H9 (cell line): ENCODE measurements at regions not wholly inside any gene's neighbourhood (a gene's known extent, or its start where the extent isn't known, plus 50 kb on each side); places are given as distances from the start of the nearest gene placed in this dataset.

Experiments used
- DNase-seq: peaks from one replicate; pipeline ENCODE4 v3.0.0-alpha.2; 2017
- H2AFZ ChIP-seq: one replicate; pipeline ENCODE4 v1.6.1; 2013; ENCODE audit warnings: mild to moderate bottlenecking, low read length, control low read depth, moderate library complexity
- H2AK5ac ChIP-seq: 2 replicates; pipeline ENCODE4 v1.6.1; 2013; ENCODE audit warnings: low read length, control low read depth, mixed read lengths; ENCODE audit not compliant: insufficient read length
- H2BK120ac ChIP-seq: one replicate; pipeline ENCODE4 v1.6.1; 2013; ENCODE audit warnings: low read depth, mild to moderate bottlenecking, low read length, control low read depth, inconsistent platforms; ENCODE audit not compliant: poor library complexity, severe bottlenecking
- H2BK12ac ChIP-seq: 2 replicates; pipeline ENCODE4 v1.6.1; 2013; ENCODE audit warnings: low read length, control low read depth, mixed read lengths, low read depth; ENCODE audit not compliant: insufficient read length
- H2BK15ac ChIP-seq: 2 replicates; pipeline ENCODE4 v1.6.1; 2013; ENCODE audit warnings: low read depth, low read length, control low read depth
- H2BK20ac ChIP-seq: one replicate; pipeline ENCODE4 v1.6.1; 2013; ENCODE audit warnings: low read depth, mild to moderate bottlenecking, low read length, control low read depth, inconsistent platforms; ENCODE audit not compliant: poor library complexity, severe bottlenecking
- H2BK5ac ChIP-seq: 2 replicates; pipeline ENCODE4 v1.6.1; 2013; ENCODE audit warnings: low read length, control low read depth, mixed read lengths; ENCODE audit not compliant: insufficient read length
- H3K14ac ChIP-seq: 2 replicates; pipeline ENCODE4 v1.6.1; 2013; ENCODE audit warnings: low read length, control low read depth; ENCODE audit not compliant: insufficient read depth
- H3K18ac ChIP-seq: 2 replicates; pipeline ENCODE4 v1.6.1; 2013; ENCODE audit warnings: low read depth, mild to moderate bottlenecking, mixed read lengths, low read length, control low read depth; ENCODE audit not compliant: insufficient read length
- H3K23ac ChIP-seq: 2 replicates; pipeline ENCODE4 v1.6.1; 2013; ENCODE audit warnings: low read length, control low read depth, mixed read lengths, low read depth; ENCODE audit not compliant: insufficient read length
- H3K23me2 ChIP-seq: 2 replicates; pipeline ENCODE4 v1.6.1; 2013; ENCODE audit warnings: low read depth, mild to moderate bottlenecking, mixed read lengths, low read length, control low read depth; ENCODE audit not compliant: insufficient read length, poor library complexity, severe bottlenecking
- H3K27ac ChIP-seq: 2 replicates; pipeline ENCODE4 v1.5.1; 2013; ENCODE audit warnings: low read length, control low read depth, mixed read lengths, low read depth; ENCODE audit not compliant: insufficient read length
- H3K27me3 ChIP-seq: 2 replicates; pipeline ENCODE4 v1.6.1; 2013; ENCODE audit warnings: low read length, control low read depth, inconsistent platforms; ENCODE audit not compliant: insufficient read depth
- H3K4ac ChIP-seq: 2 replicates; pipeline ENCODE4 v1.6.1; 2013; ENCODE audit warnings: low read depth, mild to moderate bottlenecking, control low read depth, inconsistent platforms, low read length, moderate library complexity
- H3K4me1 ChIP-seq: 2 replicates; pipeline ENCODE4 v1.6.1; 2013; ENCODE audit warnings: low read length, control low read depth, inconsistent platforms; ENCODE audit not compliant: insufficient read depth
- H3K4me2 ChIP-seq: 2 replicates; pipeline ENCODE4 v1.6.1; 2013; ENCODE audit warnings: low read length, control low read depth, mixed read lengths; ENCODE audit not compliant: insufficient read length, insufficient read depth
- H3K56ac ChIP-seq: 2 replicates; pipeline ENCODE4 v1.6.1; 2013; ENCODE audit warnings: low read depth, mild to moderate bottlenecking, mixed read lengths, low read length, control low read depth; ENCODE audit not compliant: insufficient read length
- H3K79me1 ChIP-seq: 2 replicates; pipeline ENCODE4 v1.6.1; 2013; ENCODE audit warnings: low read depth, mild to moderate bottlenecking, moderate library complexity, low read length, control low read depth, inconsistent platforms; ENCODE audit not compliant: insufficient read depth, poor library complexity, severe bottlenecking
- H3K79me2 ChIP-seq: 2 replicates; pipeline ENCODE4 v1.6.1; 2013; ENCODE audit warnings: low read length, control low read depth, inconsistent platforms; ENCODE audit not compliant: insufficient read depth
- H3K9ac ChIP-seq: 2 replicates; pipeline ENCODE4 v1.6.1; 2013; ENCODE audit warnings: low read length, control low read depth, mixed read lengths; ENCODE audit not compliant: insufficient read length; ENCODE audit errors: extremely low read depth
- H3K9me3 ChIP-seq: one replicate; pipeline ENCODE4 v1.6.1; 2013; ENCODE audit warnings: low read depth, low read length, inconsistent platforms; ENCODE audit not compliant: control insufficient read depth
- H3T11ph ChIP-seq: one replicate; pipeline ENCODE4 v1.6.1; 2013; ENCODE audit warnings: mild to moderate bottlenecking, low read length, control low read depth, inconsistent platforms
- H4K20me1 ChIP-seq: one replicate; pipeline ENCODE4 v1.6.1; 2013; ENCODE audit not compliant: control insufficient read depth, insufficient read length, insufficient read depth
- H4K5ac ChIP-seq: 2 replicates; pipeline ENCODE4 v1.6.1; 2013; ENCODE audit warnings: low read depth, mild to moderate bottlenecking, mixed read lengths, low read length, control low read depth; ENCODE audit not compliant: insufficient read length
- H4K8ac ChIP-seq: replicated peaks from 2 replicates; pipeline ENCODE4 v1.6.1; 2013; ENCODE audit warnings: low read length, control low read depth, mixed read lengths, low read depth; ENCODE audit not compliant: insufficient read length
- H4K91ac ChIP-seq: 2 replicates; pipeline ENCODE4 v1.6.1; 2013; ENCODE audit warnings: low read depth, mild to moderate bottlenecking, moderate library complexity, mixed read lengths, low read length, control low read depth; ENCODE audit not compliant: insufficient read length
- H3K27ac Mint-ChIP-seq, 3 experiments: 2 replicates in 2 of 3; 3 replicates in 1 of 3; pipeline ENCODE4 v1.8.0; 2020 to 2021; ENCODE audit warnings: mixed read lengths in 3 of 3, mild to moderate bottlenecking in 1 of 3, moderate library complexity in 1 of 3
- H3K27me3 Mint-ChIP-seq: 2 replicates; pipeline ENCODE4 v1.8.0; 2021; ENCODE audit warnings: low read depth, mild to moderate bottlenecking, moderate library complexity, mixed read lengths
- H3K36me3 Mint-ChIP-seq, 3 experiments: 2 replicates in 2 of 3; 3 replicates in 1 of 3; pipeline ENCODE4 v1.8.0; 2020 to 2021; ENCODE audit warnings: low read depth in 3 of 3, mixed read lengths in 3 of 3; ENCODE audit not compliant: insufficient read depth in 1 of 3
- H3K4me1 Mint-ChIP-seq, 2 experiments: 2 replicates each; pipeline ENCODE4 v1.8.0; 2020; ENCODE audit warnings: mixed read lengths in 2 of 2
- H3K4me3 Mint-ChIP-seq, 2 experiments: 2 replicates in 1 of 2; 3 replicates in 1 of 2; pipeline ENCODE4 v1.8.0; 2020 to 2021; ENCODE audit warnings: mild to moderate bottlenecking in 2 of 2, mixed read lengths in 2 of 2, moderate library complexity in 1 of 2
- H3K9me3 Mint-ChIP-seq, 2 experiments: 2 replicates in 1 of 2; 3 replicates in 1 of 2; pipeline ENCODE4 v1.8.0; 2020; ENCODE audit warnings: mild to moderate bottlenecking in 2 of 2, mixed read lengths in 2 of 2, moderate library complexity in 1 of 2
- WGBS: extraction: QIAGEN DNeasy Blood & Tissue Kit; methylation state at CpG from one replicate; pipeline ENCODE4 v1.1.7; 2013; ENCODE audit warnings: missing lambda C conversion rate, low lambda C conversion rate, mixed read lengths; ENCODE audit not compliant: insufficient read length; ENCODE audit errors: extremely low coverage; 5-methylcytosine and 5-hydroxymethylcytosine counted together
- TF ChIP-seq, protein P1 (sequence below): fragments of 200-600 bp; sonication (generic); conservative IDR thresholded peaks from 3 replicates; pipeline ENCODE4 v1.8.0; 2021; ENCODE audit warnings: antibody characterized with exemption, mild to moderate bottlenecking

DNA sequence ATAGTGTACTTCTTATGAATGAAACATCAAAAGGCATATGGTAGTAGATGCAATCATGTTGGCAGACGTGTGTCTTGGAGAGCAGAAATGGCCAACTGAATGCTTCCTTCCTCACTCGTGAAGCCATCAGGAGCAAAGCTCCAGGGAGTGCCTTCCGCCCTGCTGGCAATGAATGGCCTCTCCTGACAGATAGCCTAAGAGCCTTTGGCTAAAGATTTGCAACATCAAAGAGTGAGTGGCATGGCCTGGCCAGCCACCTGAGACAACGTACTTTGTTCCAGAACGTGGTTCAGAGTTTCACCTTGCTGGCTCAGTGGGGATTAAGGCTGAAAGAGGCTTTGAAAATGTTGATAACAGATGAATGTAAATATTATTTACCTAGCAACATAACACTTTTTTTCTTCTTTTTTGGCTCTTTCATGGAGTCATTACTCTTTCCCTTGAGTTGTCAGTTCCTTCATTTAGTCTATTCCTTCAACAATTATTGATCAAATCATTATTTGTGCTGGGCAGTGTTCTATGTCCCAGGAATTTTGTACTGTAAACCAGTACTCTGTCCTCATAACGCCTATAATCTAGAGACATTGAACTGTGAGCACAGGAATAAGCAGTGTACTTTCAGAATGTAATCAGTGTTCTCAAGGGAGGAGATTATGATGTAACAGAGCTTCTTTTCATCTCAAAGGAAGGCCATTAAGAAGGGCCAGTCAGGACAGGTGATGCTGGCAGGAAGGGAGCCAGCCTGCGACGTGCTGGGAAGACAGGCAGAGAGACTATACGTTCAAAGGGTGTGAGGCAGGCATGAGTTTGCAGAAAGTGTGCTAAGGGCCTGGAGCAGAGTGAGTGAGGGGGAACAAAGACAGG lies 59.4 kb upstream of the SH3RF3 start:
- Histone ChIP-seq H3K23ac (no peak overlapping the region), H3K79me1 (no peaks in the 10 kb centered on the region), H3K4ac (no peak overlapping the region), H4K8ac (no peak overlapping the region), H2AK5ac (no peak overlapping the region), H2BK20ac (no peak overlapping the region), H2BK15ac (no peak overlapping the region), H2BK12ac (no peak overlapping the region), H3K4me2 (no peak overlapping the region), H3K23me2 (no peaks in the 10 kb centered on the region), H3K56ac (no peak overlapping the region), H4K20me1 (no peaks in the 10 kb centered on the region), H3K9me3 (no peaks in the 10 kb centered on the region), H2BK120ac (no peak overlapping the region), H2AFZ (no peak overlapping the region), H3T11ph (no peak overlapping the region), H3K27me3 (no peaks in the 10 kb centered on the region), H3K79me2 (no peaks in the 10 kb centered on the region), H3K18ac (no peak overlapping the region), H4K5ac (no peak overlapping the region), H3K27ac (no peak overlapping the region), H2BK5ac (no peak overlapping the region), H4K91ac (no peak overlapping the region), H3K9ac (no peak overlapping the region), H3K14ac (no peak overlapping the region), H3K4me1 (peaks cover 2% of the 10 kb centered on the region; the same call in 1 of the 2 replicates)
- H3K4me3 Mint-ChIP-seq: no peak overlapping the region
- TF ChIP-seq, protein P1, sequence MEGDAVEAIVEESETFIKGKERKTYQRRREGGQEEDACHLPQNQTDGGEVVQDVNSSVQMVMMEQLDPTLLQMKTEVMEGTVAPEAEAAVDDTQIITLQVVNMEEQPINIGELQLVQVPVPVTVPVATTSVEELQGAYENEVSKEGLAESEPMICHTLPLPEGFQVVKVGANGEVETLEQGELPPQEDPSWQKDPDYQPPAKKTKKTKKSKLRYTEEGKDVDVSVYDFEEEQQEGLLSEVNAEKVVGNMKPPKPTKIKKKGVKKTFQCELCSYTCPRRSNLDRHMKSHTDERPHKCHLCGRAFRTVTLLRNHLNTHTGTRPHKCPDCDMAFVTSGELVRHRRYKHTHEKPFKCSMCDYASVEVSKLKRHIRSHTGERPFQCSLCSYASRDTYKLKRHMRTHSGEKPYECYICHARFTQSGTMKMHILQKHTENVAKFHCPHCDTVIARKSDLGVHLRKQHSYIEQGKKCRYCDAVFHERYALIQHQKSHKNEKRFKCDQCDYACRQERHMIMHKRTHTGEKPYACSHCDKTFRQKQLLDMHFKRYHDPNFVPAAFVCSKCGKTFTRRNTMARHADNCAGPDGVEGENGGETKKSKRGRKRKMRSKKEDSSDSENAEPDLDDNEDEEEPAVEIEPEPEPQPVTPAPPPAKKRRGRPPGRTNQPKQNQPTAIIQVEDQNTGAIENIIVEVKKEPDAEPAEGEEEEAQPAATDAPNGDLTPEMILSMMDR: no peak
- DNase-seq: peak; percentile 77
- peaks cover 10% of the 10 kb centered on the region for H3K27me3 Mint-ChIP-seq
- no peaks in the 10 kb centered on the region; a peak in 1 of 5 replicates for H3K9me3 Mint-ChIP-seq
- H3K4me1 Mint-ChIP-seq: peaks cover 23 to 35% of the 10 kb centered on the region in 2 experiments
- H3K27ac Mint-ChIP-seq: peak overlapping the region in 2 of 3 experiments; percentile 24 to 66; a peak in 4 of 7 replicates
- no CpG with 5 or more reads among the region's 9 CpGs for WGBS
- H3K36me3 Mint-ChIP-seq: no peaks in the 10 kb centered on the region
